Vagina (tissue), 2 donors: ENCODE measurements at regions not wholly inside any gene's neighbourhood (a gene's known extent, or its start where the extent isn't known, plus 50 kb on each side); places are given as distances from the start of the nearest gene placed in this dataset.

Source experiments
- DNase-seq, 2 donors: peaks; one replicate each; pipeline ENCODE4 v3.0.0-alpha.2; 2017; ENCODE audit errors: extremely low spot score in 2 of 2
- H3K27ac ChIP-seq: fragments of 200-600 bp; sonication (generic); one replicate; pipeline ENCODE4 v1.5.1; 2019
- H3K27me3 ChIP-seq: fragments of 200-600 bp; sonication (generic); one replicate; pipeline ENCODE4 v1.5.1; 2019
- H3K36me3 ChIP-seq, 2 donors: fragments of 200-600 bp; sonication (generic); one replicate each; pipeline ENCODE4 v1.5.1; 2017 to 2019
- H3K4me1 ChIP-seq: fragments of 200-600 bp; sonication (generic); one replicate; pipeline ENCODE4 v1.5.1; 2019
- H3K4me3 ChIP-seq, 2 donors: fragments of 200-600 bp; sonication (generic); 1 replicate in 1 of 2; 2 replicates in 1 of 2; pipeline ENCODE4 v1.5.1; 2016 to 2019
- H3K9me3 ChIP-seq: fragments of 200-600 bp; sonication (generic); one replicate; pipeline ENCODE4 v1.5.1; 2019
- POLR2A ChIP-seq, 2 donors: fragments of 450-650 bp; IDR thresholded peaks; one replicate each; pipeline ENCODE4 v1.6.1; 2017; ENCODE audit warnings: antibody characterized with exemption in 2 of 2, mild to moderate bottlenecking in 2 of 2, moderate library complexity in 2 of 2
- POLR2AphosphoS5 ChIP-seq, 2 donors: sonication (generic); formaldehyde crosslinking; IDR thresholded peaks; one replicate each; pipeline ENCODE4 v1.9.0; 2017; ENCODE audit warnings: antibody characterized with exemption in 2 of 2, mild to moderate bottlenecking in 2 of 2, low read depth in 1 of 2; ENCODE audit not compliant: insufficient read depth in 1 of 2
- intact Hi-C: fragments of 100-400 bp; cut with DNase I; formaldehyde crosslinking; loops from one replicate; pipeline ENCODE4 v1.15.1; 2023
- TF ChIP-seq, protein P1 (sequence below), 3 experiments: fragments of 450-650 bp in 2 of 3; fragments of 200-600 bp in 1 of 3; sonication (generic) in 1 of 3; IDR thresholded peaks; one replicate each; pipeline ENCODE4 v1.5.1; 2017 to 2019; ENCODE audit warnings: antibody characterized with exemption in 3 of 3, mild to moderate bottlenecking in 2 of 3, moderate library complexity in 2 of 3

DNA sequence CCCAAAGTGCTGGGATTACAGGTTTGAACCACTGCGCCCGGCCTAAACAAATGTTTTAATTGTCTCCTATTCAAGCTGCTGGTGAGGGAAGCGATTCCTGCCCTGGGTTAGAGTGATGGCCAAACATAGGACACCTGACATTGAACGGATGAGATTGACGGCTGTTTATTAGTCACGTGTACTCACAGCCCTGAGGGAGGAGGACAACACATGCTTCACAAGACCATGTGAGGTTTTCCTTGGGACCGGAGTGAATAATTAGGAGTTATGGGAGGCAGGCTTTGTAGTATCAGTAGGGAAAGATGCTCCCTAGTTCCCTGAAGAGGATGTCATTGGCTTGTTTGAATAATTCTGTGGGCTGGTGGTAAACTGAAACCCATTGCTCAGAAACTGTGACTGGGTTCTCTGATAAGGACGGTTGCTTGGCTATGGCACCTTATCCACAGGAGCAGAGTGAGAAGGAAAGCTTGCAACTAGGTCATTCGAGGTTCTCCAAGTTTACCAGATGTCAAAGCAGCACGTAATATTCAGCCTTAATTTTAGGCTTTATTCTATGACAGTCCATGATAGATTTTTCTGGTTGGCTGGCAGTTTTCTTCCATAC lies 245.8 kb downstream of the PLA2G4A start:
- intact Hi-C loops: no loop called here
- no peaks in the 10 kb centered on the region for H3K36me3 ChIP-seq

DNA sequence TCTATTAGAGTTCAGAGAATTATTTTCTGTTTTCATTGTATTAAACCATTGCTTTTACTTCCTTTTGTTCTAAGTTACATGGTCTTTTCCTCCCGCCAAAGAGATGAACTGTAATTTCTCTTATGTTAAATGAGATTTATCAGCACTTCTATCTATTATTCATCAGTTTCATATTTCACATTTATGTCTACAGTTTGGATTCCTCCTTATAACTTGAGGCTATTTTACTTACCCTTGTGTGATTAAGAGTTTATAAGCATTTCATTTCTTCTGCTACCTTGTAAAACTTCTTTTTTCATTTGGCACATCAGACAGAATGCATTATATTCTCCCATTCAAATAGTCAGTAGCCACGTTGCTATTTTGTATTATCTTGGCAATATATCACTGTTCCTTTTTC lies 248.2 kb downstream of the PLA2G4A start:
- no peak for DNase-seq
- intact Hi-C loops: no loop called here
- Histone ChIP-seq H3K9me3 (no peaks in the 10 kb centered on the region), H3K4me3 (no peak overlapping the region), H3K36me3 (no peaks in the 10 kb centered on the region), H3K27ac (no peak overlapping the region), H3K4me1 (no peaks in the 10 kb centered on the region), H3K27me3 (no peaks in the 10 kb centered on the region)
- TF ChIP-seq POLR2AphosphoS5 (IDR thresholded peaks at IDR 0.05; ENCODE audit: insufficient read depth in 1 of 2, low read depth in 1 of 2): no peak
- TF ChIP-seq POLR2A (IDR thresholded peaks at IDR 0.05): no peak
- TF ChIP-seq, protein P1, sequence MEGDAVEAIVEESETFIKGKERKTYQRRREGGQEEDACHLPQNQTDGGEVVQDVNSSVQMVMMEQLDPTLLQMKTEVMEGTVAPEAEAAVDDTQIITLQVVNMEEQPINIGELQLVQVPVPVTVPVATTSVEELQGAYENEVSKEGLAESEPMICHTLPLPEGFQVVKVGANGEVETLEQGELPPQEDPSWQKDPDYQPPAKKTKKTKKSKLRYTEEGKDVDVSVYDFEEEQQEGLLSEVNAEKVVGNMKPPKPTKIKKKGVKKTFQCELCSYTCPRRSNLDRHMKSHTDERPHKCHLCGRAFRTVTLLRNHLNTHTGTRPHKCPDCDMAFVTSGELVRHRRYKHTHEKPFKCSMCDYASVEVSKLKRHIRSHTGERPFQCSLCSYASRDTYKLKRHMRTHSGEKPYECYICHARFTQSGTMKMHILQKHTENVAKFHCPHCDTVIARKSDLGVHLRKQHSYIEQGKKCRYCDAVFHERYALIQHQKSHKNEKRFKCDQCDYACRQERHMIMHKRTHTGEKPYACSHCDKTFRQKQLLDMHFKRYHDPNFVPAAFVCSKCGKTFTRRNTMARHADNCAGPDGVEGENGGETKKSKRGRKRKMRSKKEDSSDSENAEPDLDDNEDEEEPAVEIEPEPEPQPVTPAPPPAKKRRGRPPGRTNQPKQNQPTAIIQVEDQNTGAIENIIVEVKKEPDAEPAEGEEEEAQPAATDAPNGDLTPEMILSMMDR (IDR thresholded peaks at IDR 0.05): no peak

More for the DNA sequence above, 245.8 kb downstream of the PLA2G4A start:
- Histone ChIP-seq H3K9me3 (no peaks in the 10 kb centered on the region), H3K4me1 (no peaks in the 10 kb centered on the region), H3K27me3 (no peaks in the 10 kb centered on the region), H3K4me3 (no peak overlapping the region), H3K27ac (no peak overlapping the region)
- TF ChIP-seq, protein P1 (IDR thresholded peaks at IDR 0.05): no peak
- TF ChIP-seq POLR2AphosphoS5 (IDR thresholded peaks at IDR 0.05; ENCODE audit: insufficient read depth in 1 of 2, low read depth in 1 of 2) (no peak), POLR2A (IDR thresholded peaks at IDR 0.05) (no peak)
- DNase-seq: no peak

DNA sequence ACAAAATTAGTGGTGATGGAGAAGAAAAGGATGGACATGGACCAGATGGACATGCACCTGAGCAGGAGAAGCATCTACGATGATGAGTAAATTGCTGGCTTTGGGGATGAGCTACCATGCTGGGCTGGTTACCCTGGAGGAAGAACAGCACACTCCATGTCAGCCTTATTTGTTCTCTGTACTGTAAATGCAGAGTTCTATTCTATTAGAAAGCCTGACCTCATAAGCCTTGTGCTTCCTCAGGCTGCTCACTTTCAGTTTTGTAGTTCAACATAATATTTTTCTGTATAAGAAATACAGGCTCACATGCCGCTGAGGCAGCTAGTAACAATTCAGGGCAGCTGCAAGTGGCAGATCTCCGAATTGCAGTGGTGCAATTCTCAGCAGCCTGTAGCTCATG lies 249.6 kb downstream of the PLA2G4A start:
- Histone ChIP-seq H3K9me3 (no peaks in the 10 kb centered on the region), H3K4me3 (no peak overlapping the region), H3K27ac (no peak overlapping the region), H3K4me1 (no peaks in the 10 kb centered on the region), H3K27me3 (no peaks in the 10 kb centered on the region), H3K36me3 (no peaks in the 10 kb centered on the region)
- TF ChIP-seq, protein P1 (IDR thresholded peaks at IDR 0.05): no peak
- TF ChIP-seq POLR2AphosphoS5 (IDR thresholded peaks at IDR 0.05; ENCODE audit: insufficient read depth in 1 of 2, low read depth in 1 of 2): no peak
- no peak for TF ChIP-seq POLR2A (IDR thresholded peaks at IDR 0.05)
- intact Hi-C loops: no loop called here
- DNase-seq: no peak

DNA sequence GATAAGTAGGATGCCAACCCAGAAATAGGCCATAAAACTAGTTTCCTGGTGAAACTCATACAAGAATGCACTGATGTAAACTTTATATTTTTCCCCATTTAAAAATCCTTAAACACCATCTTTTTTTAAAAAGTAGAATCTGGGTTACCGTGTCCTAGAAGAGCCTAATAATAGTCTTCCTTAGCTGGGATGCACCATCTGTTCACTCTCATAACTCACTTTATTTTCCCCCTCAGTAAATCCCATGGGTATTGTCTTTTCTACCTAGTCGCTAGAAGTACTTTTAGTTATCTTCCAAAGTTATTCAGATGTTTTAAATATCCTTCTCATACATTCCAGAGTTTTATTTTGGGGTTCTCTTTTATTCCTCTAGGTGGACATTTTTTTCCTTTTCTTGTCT lies 250.2 kb downstream of the PLA2G4A start:
- no peak overlapping the region for H3K4me3 ChIP-seq
- H3K27me3 ChIP-seq: no peaks in the 10 kb centered on the region

DNA sequence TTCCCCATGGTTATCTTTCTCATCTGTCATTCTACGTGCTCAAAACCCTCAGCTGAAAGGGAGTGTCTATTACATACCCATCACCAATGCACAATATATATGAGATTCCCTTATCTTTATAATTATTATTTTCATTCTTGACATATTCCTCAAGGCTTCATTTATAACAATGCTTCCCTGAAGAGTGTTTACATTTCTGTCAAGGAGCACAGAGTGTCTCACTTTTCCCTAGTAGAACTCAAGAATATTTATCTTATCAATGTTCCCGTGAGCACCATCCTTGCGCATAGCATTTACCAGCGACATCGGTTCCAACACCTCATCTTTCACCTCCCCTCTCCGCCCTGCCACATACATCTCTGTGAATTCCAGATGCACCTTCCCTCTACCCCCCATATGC lies 250.6 kb downstream of the PLA2G4A start:
- TF ChIP-seq, protein P1 (IDR thresholded peaks at IDR 0.05): no peak
- intact Hi-C loops: no loop called here
- Histone ChIP-seq H3K36me3 (no peaks in the 10 kb centered on the region), H3K9me3 (no peaks in the 10 kb centered on the region), H3K4me3 (no peak overlapping the region), H3K27ac (no peak overlapping the region), H3K4me1 (no peaks in the 10 kb centered on the region), H3K27me3 (no peaks in the 10 kb centered on the region)
- no peak for DNase-seq

More for the DNA sequence above, 250.2 kb downstream of the PLA2G4A start:
- no peaks in the 10 kb centered on the region for H3K4me1 ChIP-seq
- no peak overlapping the region for H3K27ac ChIP-seq
- DNase-seq: no peak
- TF ChIP-seq, protein P1 (IDR thresholded peaks at IDR 0.05): no peak
- TF ChIP-seq POLR2A (IDR thresholded peaks at IDR 0.05): no peak
- TF ChIP-seq POLR2AphosphoS5 (IDR thresholded peaks at IDR 0.05; ENCODE audit: insufficient read depth in 1 of 2, low read depth in 1 of 2): no peak
- no peaks in the 10 kb centered on the region for H3K9me3 ChIP-seq
- intact Hi-C loops: no loop called here
- no peaks in the 10 kb centered on the region for H3K36me3 ChIP-seq
